ENCODE measurements at regions not wholly inside any gene's neighbourhood (a gene's known extent, or its start where the extent isn't known, plus 50 kb on each side); places are given as distances from the start of the nearest gene placed in this dataset.
"Not testable (repeated sequence)": the region's sequence is repeated elsewhere in the genome, so short reads cannot be mapped to it uniquely, and the experiment has no call there.

DNA sequence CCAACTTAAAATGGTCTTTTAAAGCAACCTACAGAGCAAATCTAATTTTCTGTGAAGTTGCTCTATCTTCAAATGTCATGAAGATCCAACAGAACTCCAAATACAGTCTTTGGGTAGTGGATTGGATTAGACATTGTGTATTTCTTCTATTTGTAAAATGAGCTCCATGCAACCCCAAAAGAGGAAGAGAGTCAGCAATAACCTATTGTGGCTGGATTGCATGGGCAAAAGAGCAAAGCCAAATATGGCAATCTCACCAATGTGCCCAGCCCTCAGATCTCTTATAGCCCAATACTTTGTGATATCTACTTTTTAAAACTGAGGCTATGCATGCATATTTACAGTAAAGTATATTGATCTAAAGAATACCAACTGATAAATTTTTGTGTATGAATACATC, 146.3 kb downstream of the TXNL1 start:
- H3K4me3 ChIP-seq (ENCODE audit: low read length) = no peak overlapping the region
- DNase-seq (ENCODE audit: low read depth, low spot score) = no peak

- no peak for DNase-seq (ENCODE audit: low read depth, low spot score)
- H3K4me3 ChIP-seq (ENCODE audit: low read length) = no peak overlapping the region
These were observed 147.4 kb downstream of the TXNL1 start for GRCh38 chr18:56490942-56491341.

GRCh38 chr18:56489893-56490292, 148.5 kb downstream of the TXNL1 start:
- no peak overlapping the region for H3K4me3 ChIP-seq (ENCODE audit: low read length)
- DNase-seq (ENCODE audit: low read depth, low spot score) = no peak

DNA sequence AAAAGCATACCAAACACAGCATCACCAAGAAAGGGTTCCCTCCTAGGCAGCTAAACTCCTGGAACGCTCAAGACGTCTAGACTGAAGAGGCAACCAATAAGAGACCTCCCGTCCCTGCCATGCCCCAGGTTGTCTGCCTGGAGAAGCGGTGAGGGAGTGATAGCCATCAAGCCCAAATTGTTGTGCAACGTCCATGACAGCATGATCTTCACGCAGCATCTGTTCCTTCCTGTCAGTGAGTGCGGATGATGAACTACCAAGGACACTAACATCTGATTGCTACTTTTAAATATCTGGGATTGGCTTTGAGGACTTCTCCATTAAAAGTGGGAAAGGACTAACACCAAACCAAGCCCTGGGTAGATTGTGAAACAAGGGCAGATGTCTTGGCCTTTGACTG, 149.7 kb downstream of the TXNL1 start:
- DNase-seq (ENCODE audit: low read depth, low spot score) = no peak
- H3K4me3 ChIP-seq (ENCODE audit: low read length) = no peak overlapping the region

GRCh38 chr18:56487801-56488200, 150.6 kb downstream of the TXNL1 start:
- no peak for DNase-seq (ENCODE audit: low read depth, low spot score)
- H3K4me3 ChIP-seq (ENCODE audit: low read length) = no peak overlapping the region

- DNase-seq (ENCODE audit: low read depth, low spot score) = no peak
- H3K4me3 ChIP-seq (ENCODE audit: low read length) = no peak overlapping the region
These were observed 155.0 kb downstream of the TXNL1 start for GRCh38 chr18:56483386-56483785.

GRCh38 chr18:56482813-56483212, 155.6 kb downstream of the TXNL1 start:
- H3K4me3 ChIP-seq (ENCODE audit: low read length); DNase-seq (ENCODE audit: low read depth, low spot score): not testable (repeated sequence)

- H3K4me3 ChIP-seq (ENCODE audit: low read length) = no peak overlapping the region
- DNase-seq (ENCODE audit: low read depth, low spot score) = no peak
These were observed 156.6 kb downstream of the TXNL1 start for GRCh38 chr18:56481751-56482150.

DNA sequence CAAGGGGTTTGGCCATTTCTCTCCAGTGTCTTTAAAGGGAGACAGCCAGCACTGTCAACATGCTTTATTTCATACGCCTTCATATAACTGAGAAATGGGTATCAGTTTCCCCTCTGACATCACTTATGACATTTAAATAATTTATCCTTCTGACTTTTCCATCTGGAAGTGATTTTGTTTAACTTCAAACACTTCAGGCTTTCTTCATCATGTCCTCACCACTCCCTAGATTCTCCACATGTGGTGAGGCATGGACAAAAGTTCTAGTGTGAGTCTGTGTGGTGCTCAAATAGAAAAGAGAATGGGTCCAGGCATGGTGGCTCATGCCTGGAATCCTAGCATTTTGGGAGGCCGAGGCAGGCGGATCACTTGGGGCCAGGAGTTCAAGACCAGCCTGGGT, 158.6 kb downstream of the TXNL1 start:
- H3K4me3 ChIP-seq (ENCODE audit: low read length) = no peak overlapping the region
- DNase-seq (ENCODE audit: low read depth, low spot score) = no peak

DNA sequence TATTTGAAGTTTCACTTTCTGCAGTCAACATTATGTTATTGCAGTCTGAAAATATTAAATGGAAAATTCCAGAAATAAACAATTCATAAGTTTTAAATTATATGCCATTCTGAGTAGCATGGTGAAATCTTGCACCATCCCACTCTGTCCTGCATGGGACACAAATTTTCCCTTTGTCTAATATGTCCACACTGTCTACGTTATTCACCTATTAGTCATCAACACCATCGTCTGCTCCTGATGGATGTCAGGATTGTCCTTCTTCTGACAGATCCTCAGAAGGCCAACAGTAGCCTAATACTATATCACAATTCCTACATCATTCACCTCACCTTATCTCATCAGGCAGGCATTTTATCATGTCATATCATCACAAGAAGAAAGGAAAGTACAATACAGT, 163.1 kb downstream of the TXNL1 start:
- no peak for DNase-seq (ENCODE audit: low read depth, low spot score)
- no peak overlapping the region for H3K4me3 ChIP-seq (ENCODE audit: low read length)

DNA sequence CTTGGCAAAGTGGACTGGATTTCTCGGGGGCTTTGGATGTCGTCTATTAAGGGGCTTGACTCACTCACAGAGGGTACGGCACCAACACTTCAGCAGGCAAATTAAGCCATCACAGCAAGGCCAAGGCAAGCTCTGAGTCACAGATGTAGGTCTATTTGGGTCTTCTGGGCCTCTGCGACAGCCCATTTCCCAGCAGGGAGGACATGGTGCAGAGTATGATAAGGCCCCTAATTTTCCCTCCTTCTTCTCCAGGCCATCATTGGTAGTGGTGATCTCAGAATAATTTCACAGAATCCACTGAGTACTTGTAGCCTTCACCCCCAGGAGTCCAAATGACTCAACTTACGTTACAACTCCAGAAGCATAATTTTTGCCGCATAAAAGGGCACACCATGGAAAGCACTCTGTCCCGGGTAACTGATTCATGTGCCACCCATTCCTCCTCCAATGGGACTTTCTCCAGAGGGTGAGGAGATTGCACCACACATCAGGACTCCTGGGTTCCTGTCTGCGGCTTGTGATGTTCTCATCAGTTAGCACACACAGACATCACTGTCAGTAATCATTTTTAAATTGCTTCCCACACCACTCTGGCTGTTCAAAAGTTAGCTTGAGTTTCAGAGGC, 164.9 kb downstream of the TXNL1 start:
- DNase-seq (ENCODE audit: low read depth, low spot score) = no peak
- no peak overlapping the region for H3K4me3 ChIP-seq (ENCODE audit: low read length)

GRCh38 chr18:56470406-56471351, 167.7 kb downstream of the TXNL1 start:
- no peak overlapping the region for H3K4me3 ChIP-seq (ENCODE audit: low read length)
- no peak for DNase-seq (ENCODE audit: low read depth, low spot score)

GRCh38 chr18:56469582-56469981, 168.8 kb downstream of the TXNL1 start:
- H3K4me3 ChIP-seq (ENCODE audit: low read length) = no peak overlapping the region
- no peak for DNase-seq (ENCODE audit: low read depth, low spot score)

DNA sequence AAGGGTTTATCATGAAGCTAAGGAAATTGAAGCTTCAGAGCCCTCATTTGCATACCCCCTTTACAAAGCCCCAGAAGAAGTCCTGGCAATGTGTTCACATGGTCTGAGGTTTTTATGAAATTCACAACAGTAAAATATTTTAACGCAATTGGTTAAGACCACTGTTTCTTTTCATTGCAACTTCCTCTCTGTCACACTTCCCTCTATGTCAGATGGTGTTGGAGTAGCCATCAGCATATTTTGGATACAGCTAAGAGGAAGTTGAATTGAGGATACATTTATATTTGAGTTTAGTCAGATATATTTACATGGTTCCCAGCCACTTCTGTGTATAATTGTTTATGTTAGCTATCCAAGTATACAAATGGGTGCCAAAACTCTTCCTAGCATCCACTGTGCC, 170.0 kb downstream of the TXNL1 start:
- no peak overlapping the region for H3K4me3 ChIP-seq (ENCODE audit: low read length)
- DNase-seq (ENCODE audit: low read depth, low spot score) = no peak

DNA sequence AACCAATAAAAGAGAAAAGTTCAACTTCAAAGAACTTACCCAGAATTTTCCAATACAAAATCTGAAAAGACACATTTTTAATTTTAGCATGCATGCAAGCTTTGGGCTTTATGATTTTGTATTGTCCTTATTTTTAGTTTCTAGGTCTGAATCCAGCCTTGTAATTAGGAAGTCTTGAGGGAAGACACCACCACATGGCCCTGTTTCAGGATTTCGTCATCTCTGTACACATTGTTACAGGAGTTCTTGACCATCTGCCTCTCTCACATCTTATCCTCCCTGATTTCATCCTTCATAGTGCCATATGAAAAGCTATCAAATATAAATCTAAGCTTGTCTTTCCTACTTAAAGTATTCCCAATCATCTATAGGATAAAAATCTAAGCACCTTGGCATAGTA, 176.1 kb downstream of the TXNL1 start:
- no peak overlapping the region for H3K4me3 ChIP-seq (ENCODE audit: low read length)
- no peak for DNase-seq (ENCODE audit: low read depth, low spot score)

DNA sequence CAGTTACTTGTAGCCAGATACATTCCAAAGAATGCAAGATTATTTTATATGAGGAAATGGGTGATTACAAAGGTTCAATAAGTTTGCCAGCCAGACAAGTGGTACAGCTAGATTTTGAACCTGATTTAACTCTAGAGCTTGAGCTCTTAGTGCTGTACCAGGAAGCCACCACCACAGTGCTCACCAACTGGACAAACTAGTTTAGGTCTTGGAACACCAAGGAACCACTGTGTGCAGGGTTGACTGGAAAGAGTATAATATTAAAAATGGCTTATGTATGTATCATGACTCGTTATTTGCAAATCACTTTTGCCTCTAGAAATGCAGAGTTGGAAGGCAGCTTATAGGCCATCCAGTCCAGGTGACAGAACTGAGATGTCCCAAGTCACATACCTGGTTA, 177.2 kb downstream of the TXNL1 start:
- no peak overlapping the region for H3K4me3 ChIP-seq (ENCODE audit: low read length)
- DNase-seq (ENCODE audit: low read depth, low spot score) = no peak

GRCh38 chr18:56460581-56460980, 177.8 kb downstream of the TXNL1 start:
- no peak for DNase-seq (ENCODE audit: low read depth, low spot score)

GRCh38 chr18:56458770-56459712, 179.4 kb downstream of the TXNL1 start:
- H3K4me3 ChIP-seq (ENCODE audit: low read length) = no peak overlapping the region
- DNase-seq (ENCODE audit: low read depth, low spot score) = no peak

More at GRCh38 chr18:56460581-56460980, 177.8 kb downstream of the TXNL1 start:
- no peak overlapping the region for H3K4me3 ChIP-seq (ENCODE audit: low read length)

DNA sequence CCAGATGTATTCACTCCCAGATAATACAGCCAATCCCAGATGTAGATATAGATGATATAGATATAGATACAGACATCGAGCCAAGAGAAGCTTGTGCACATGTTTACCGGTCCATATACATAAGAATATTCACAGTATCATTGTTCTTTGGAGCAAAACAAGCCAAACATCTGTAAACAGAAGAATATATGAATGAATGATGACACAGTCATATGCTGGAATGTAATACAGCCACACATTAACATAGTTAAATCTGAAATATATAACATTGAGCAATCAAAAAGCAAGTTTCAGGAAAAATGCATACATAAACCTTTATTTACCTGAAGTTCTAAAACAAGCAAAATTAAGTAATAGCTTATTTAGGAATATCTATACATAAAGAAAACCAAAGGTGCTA, 182.5 kb downstream of the TXNL1 start:
- DNase-seq (ENCODE audit: low read depth, low spot score) = no peak
- H3K4me3 ChIP-seq (ENCODE audit: low read length) = no peak overlapping the region

- DNase-seq (ENCODE audit: low read depth, low spot score) = no peak
- no peak overlapping the region for H3K4me3 ChIP-seq (ENCODE audit: low read length)
These were observed 183.3 kb downstream of the TXNL1 start for GRCh38 chr18:56455141-56455540.

All from Jurkat, Clone E6-1 (cell line).